Myocyte (in vitro differentiated cells): ENCODE measurements at regions not wholly inside any gene's neighbourhood (a gene's known extent, or its start where the extent isn't known, plus 50 kb on each side); places are given as distances from the start of the nearest gene placed in this dataset.
A peak's percentile ranks its signal among the peaks of the same experiment; 100 is the strongest.
"Not testable (repeated sequence)": the region's sequence is repeated elsewhere in the genome, so short reads cannot be mapped to it uniquely, and the experiment has no call there.

ENCODE experiments used
- DNase-seq: peaks from one replicate; pipeline ENCODE4 v3.0.0-alpha.2; 2012; ENCODE audit warnings: low read depth

DNA sequence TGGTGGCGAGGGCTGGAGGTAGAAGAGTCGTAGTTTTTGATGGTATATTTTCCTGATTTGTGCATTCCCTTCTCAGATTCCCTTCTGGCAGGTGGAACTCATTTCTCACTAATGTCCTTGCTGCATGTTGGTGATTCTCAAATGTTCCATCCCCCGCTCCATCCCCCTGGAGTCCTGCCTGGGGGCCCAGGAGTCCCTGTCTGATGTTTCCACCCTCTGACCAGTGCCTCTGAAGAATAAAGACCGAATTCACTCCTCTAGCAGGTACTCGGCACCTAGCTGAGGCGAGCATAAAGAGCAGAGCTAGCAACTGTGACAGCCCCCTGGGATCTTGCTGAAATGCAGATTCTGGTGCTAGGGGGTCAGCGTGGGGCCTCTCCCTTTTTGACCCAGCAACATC, 301.8 kb downstream of the BCL2L11 start:
- DNase-seq = not testable (repeated sequence)

DNA sequence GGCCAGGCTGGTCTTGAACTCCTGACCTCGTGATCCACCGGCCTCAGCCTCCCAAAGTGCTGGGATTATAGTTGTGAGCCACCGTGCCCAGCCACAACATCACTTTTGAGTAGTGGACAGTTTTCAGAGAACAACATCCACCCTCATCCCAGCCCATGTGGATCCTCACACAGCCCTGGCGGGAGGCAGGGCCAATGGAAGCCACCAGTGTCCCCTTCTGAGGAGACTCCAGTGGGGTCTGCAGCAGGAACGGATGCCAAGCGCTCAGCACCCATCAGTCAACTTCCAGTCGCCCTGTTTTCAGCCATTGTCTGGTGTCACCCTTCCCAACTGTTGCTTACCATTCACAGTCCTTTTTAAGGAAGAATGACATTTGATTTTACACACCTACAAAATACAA, 302.5 kb downstream of the BCL2L11 start:
- not testable (repeated sequence) for DNase-seq

DNA sequence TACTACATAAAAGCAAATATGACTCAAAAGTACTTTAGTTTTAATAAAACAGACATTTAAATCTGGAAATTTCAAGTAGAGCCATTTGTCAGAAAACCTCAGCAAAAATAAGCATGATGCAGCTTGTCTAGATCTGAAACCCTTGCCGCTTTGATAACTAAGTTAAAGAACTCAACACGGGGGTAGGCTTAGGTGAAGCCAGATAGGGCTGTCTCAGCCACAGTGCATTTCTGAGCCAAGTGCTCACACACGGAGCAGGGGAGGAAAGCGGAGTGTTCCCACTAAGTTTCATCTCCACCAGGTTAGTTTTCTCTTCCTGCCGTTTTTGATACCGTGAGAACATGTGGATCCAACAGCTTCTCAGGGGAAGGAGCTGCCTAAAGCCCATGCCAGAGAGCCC, 303.5 kb downstream of the BCL2L11 start:
- not testable (repeated sequence) for DNase-seq

DNA sequence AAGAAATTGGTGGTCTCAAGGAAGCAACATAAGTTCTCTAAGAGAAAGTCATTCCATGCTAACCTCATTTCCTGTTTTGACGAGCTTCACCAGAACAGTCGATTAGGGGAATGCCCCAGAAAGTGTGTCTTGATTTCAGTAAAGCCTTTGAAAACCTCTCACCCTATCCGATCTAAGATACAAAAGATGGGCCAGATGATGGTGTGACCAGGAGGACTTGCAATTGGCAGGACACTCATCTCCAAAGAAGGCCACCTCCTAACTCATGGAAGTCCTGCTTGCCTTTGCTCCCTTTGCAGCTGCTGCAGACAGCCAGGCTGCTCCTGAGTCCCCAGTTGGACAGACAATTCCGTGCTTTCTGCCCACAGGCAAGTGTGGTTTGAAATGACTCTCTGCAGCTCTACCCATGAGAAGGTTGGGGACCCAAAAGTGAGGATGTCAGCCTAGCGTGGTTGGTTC, 304.2 kb downstream of the BCL2L11 start:
- DNase-seq = peak; percentile 70

DNA sequence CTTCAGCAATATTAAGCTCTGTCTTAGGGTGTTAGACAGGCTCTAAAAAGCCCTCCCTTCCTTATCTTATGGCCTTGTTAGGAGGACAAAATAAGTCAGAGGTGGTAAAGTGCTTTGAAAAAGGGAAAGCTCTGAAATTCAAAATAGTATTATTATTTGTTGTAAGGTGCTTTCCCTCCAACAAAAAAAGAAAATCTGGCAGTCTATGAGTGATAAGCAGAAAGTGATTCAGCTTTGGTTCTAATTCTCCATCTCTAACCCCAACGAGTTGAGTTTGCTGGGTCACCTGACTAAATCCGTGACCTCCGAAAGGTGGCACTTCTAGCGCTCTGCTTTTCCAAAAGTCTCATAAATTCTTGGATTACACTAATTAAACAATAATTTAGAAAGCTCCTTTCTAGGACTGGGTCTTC, 305.1 kb downstream of the BCL2L11 start:
- not testable (repeated sequence) for DNase-seq

DNA sequence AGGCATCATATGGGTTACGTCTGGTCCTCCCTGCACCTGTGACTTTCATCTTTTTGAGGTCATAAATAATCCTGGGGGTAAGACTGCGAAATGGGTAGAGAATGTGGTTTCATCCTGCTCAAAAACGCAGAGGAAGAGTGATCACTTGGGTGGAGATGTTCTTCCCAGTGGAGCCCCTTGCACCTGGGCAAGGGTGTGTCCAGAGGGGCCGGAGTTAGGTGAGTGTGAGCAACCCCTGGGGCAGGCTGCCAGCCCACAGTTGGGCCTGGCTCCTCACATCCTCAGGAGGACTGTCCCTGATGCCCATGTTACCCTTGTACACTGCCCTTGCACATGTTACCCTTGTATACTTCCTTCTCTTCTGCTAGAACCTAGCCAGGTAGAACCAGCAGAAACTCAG, 306.6 kb downstream of the BCL2L11 start:
- not testable (repeated sequence) for DNase-seq

DNA sequence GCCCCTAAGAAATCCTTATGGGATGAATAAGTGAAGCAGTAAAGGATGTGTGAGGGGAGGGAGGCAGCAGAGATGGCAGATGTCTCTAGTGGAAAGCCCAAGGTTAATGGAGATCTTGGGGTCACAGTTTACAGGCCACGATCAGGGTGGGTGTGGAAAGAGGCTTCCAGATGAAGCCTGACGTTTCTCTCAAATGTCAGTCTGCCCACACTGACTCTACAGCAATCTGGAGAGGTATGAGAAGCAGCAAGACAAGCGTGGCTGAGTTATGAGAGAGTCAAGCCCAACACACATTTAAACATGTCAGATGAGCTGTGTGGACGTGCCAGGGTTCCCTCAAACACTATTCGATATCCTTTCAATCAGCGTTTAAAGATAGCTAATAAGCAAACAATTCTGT, 308.2 kb downstream of the BCL2L11 start:
- not testable (repeated sequence) for DNase-seq

DNA sequence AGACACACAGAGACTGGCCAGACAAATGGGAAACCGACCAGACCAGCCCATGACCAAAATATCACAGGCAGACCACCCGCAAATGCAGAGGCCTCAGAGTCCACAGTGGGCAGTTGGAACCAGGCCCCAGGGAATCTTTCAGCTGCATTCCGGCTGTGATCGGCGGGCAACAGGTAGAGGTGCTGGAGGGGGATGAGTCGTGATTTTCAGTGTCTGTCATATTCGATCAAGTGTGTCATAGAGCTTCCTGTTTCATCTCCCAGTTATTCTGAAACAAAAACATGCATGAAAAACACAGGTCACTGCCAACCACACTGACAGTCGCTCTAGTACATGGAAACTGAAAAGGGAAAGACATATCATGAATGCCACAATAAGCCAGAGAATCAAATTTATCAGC, 308.6 kb downstream of the BCL2L11 start:
- DNase-seq = not testable (repeated sequence)

DNA sequence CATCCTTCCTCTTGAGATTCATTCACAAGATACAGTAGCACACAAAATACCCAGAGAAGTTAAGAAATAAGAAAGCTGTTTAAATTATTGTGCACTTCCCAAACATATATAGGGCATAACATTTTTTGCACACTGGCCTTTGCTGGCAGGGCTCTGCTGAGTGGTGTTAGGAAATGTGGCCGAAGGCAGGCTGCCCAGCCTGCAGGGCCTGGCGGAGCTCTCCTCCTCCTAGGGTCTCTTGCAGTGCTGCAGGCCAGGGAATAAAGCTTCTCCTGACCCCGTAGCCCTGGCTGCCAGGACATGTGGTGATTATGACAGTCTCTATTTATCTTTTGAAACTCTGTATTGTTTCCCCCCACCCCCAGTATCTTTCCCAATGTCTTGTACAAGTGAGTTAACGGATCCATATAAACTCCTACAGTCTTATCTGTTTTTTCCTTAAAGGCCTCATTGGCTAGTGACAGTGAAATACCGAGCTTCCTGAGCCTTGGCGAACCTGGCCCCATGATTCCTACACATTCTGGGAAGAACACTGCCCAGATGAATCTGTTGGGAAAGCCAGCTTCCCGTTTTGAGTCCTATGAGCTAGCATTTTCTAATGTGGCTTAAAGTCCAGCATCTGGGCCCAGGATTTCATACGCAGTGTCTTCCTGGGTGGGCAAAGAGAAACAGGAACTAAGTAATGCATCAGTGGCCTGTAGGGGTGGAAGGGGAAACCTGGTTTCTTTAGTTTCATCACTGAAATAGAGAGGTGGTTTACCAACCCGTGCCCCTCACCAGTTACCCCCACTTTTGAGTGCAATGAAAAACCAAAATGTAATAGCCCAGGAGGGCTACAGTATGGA, 310.3 kb downstream of the BCL2L11 start:
- DNase-seq = not testable (repeated sequence)

DNA sequence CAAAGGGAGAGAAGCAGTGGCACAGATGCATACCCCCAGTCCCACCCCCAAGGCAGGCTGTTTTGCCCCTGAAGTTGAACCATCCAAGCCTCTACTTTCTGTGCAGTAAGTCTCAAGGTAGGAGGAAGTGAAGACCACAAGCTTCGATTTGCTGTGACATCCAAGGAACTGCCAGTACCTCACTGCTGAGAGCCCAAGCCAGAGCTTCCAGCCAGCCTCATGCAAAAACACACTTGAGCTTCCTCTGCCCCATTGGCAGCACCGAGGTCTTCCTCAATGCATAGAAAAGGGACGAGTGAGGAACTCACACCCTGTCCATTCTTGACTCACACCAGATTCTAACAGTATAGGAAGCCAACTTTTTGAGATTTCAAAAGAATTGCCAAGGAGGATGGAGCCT, 311.7 kb downstream of the BCL2L11 start:
- DNase-seq = not testable (repeated sequence)

DNA sequence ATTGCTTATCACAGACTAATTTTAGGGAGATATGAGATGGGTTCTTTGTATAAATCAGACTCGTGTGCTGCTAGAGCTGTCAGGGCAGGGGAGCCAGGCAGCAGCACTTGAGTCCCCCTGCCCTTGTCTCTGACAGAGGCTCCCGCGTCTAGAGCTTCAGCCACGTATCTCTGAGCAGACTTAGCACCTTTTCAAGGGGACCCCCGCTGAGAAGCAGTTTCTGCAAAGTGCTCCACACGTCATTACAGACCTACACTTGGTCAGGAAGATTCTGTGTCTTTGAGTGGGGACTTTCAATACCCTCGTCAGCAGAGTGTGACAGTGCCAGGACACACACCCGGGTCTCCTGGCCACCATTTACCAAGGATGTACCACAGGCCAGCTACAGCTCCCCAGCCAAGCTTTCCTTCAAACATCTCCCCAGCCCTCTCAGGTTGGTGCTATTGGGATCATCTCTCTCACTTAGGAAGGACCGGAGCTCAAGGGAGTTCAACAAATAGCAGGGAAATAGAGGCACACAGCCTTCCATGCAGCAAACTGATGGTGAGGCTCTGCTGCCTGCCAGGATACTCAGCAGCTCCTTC, 312.3 kb downstream of the BCL2L11 start:
- DNase-seq = not testable (repeated sequence)

DNA sequence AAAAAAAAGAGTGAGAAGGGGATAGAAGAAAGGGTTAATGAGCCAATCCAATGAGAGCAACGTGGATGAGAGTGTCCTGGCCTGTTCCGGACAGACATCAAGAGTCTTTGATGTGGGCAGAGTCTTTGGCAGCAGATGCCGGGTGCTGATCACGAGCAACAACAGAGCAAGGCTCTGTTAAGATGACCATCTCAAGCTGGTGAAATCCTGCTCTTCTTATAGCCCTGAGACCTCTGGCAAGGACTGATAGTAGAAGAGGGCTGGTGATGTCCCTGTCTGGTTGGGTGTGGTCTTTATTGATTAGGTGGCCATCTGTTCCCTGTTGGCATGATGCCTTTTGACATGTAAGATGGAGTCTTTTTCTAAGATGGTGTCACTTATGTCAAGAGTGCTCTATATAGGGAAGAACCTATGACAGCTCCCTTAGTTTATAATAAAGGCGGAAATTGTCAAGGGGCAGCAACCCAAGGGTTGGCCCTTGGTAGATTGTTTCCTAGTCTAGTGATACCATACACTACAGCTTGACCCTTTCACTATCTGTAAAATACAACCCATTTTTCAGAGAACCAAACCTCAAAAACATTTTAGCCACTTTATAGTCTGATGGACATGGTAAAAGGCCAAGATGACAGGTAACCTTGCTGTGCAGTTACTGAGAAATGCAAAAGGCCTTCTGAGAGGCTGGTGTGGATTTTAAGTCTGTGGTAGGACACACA, 313.3 kb downstream of the BCL2L11 start:
- DNase-seq = peak; percentile 16

DNA sequence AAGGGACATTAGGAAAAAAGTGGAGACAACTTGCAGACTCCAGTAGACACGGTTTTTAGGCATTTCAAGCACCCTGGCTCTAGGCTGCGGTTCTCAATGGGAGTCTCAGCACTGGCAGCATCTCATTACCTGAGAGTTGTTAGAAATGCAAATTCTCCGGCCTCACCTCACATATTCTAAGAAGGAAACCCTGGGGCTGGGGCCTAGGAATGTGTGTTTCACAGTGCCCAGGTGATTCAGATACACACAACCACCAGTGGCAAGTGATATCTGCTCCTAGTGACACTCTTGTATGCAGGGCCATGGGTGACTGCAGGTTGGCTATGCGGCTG, 313.9 kb downstream of the BCL2L11 start:
- not testable (repeated sequence) for DNase-seq

DNA sequence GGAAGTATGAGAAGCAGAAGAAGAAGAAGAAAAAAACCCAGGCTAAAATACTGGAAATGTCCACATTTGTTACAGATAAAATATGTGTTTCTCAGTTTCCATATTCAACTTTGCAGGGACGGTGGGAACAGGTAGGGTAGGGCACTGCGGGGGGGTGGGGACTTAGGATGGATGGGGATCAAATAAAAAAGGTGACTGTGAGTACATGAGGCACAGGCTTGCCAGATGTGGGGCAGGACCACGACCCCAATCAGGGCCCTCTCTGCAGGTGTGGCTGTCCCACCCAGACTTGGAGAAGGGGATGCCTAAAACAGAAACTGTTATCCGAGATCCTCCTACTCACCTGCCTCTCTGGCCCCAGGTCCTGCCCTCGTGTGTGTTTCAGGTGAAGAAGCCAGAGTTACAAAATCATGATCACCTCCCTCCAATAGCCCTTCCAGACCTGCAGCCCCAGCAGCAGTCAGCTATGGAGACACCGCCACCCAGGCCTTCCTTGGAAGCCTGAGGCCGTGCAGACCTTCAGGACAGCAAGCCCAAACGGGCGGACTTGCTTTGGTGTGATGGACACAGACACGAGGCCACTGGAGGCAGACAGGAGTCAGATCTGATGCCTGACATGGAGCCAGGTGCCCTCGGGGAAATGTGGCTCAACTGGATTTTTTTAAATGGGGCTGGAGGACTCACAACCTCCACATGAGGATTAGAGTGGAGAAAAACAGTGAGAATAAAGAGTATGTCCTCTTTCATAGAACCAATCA, 315.0 kb downstream of the BCL2L11 start:
- DNase-seq = not testable (repeated sequence)

DNA sequence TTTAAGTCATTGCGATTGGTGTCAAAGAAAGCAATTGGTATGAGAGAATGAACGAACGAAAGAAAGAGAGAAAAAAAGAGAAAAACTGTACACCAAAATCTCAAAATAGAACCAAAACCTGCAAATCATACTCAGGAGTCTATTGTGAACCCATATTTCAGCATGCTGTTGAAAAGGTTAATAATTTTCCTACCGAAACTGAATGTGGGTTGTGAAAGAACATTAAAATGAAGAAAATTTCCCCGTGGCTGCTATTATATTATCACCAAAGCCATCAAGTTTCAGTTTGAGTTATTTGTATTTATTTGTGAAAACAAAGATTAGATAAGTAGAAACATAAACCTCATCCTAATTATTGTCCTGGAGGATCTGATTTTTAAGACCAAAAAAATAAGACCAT, 315.7 kb downstream of the BCL2L11 start:
- DNase-seq = not testable (repeated sequence)

DNA sequence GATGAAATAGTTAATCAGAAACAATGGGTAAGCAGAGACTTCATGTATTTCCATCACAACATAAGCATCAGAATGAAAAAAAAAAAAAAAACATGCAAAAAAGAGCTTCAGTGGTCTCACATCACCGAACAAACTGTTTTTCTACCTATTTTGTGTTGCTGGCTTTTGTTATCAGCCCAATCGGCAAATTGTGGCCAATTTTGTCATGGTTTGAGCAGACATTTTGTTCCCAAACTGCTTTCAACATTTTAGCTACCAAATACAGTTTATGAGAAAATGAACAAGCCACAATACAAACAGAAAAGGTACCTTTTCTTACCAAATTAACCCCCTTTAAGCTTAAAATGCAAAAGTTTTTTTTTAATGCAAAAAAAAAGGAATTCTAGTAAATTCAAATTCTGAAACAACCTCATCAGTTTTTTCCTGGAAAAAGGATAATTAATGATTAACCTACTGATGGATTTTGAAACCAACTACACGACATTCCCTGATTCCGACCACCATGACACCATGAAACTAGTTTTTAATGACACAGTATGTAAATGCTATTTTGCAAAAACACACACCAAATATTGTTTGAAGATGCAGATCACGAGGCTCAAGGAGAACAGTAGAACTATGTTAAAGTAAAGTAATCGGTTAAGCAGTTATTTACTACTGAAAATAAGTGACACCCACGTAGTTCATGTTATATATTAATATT, 316.7 kb downstream of the BCL2L11 start:
- DNase-seq = not testable (repeated sequence)

DNA sequence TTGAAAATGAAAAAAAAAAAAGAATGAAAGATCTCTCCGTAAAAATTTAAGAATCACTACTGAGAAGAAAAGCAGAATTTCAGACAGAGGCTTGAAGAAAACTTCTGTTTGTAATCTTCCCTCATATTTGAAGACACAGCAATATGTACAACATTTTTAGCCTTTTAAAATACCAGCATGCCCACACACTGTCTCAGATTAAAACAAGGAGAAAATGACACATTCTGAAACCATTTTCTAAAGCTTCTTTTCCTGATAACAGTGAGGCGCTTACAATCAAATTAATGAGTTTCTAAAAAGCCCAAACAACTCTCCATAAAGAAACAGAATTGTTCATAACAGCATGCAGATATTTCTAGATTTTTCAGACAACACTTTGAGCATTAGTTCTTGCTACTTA, 317.4 kb downstream of the BCL2L11 start:
- not testable (repeated sequence) for DNase-seq

DNA sequence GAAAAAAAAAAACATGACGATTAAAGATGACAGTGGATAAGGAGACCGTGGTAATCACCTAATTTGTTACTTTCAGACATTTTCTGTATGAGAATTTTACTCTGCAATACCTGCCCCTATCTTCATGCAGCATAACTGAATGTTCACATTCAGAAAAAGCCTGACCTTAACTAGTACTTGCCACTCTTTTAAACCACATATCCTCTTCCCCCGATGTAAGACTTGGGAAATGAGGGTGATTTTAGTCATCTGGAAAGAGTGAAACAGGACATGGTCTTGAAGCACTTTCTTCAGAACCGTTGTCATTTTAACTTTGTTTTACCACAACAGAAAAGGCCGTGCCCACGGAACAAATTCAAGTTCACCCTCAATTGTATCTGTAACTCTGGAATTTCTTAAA, 318.5 kb downstream of the BCL2L11 start:
- not testable (repeated sequence) for DNase-seq

DNA sequence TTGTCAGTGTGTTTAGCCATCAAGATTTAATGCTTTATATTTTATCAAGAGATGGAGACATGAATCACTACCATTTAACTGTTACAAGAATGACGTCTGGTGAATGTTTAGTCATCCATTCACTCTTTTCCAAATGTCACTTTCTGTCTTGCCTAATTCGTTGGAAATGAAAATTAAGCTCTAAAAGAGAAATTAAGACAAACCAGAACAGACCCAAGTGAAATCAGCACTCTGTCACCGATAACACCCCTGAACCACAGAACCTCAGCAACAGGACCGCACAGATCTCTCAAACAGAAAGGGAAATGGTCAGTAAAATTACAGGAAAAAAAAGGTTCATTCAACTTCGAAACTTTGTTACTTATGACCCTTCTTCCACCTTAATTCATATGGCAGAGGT, 320.9 kb downstream of the BCL2L11 start:
- not testable (repeated sequence) for DNase-seq

DNA sequence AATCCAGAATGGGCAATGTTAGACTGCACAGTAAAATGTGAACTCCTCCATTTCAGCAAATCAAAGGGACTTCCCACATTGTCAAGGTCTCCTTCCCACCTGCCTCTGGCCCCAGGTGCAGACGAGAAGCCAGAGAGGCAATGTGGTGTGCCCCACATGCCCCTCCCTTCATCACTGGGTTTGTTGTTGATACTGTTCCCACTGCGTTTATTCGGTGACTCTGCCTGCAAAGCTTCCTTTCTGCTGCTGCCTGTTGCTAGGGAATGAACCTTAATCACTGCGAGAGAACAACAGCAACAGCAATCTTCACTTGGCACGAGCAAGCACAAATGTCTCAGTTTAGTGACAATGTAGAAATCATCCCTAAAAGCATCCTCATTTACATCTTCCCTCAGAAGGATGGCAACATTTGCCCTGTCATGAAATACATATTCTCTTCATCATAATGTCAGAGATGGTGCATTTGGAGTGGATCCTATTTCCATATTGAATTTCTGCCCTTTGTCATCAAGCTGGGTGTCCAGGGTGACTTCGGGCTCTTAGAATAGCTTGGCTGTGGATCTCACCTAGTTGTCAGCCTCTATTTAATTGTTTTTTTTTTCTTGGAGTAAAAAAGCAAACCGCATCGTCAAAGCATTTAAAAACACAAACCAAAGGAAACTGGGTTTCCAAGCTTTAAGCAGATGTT, 322.2 kb downstream of the BCL2L11 start:
- not testable (repeated sequence) for DNase-seq
